H9 (cell line): ENCODE measurements at regions not wholly inside any gene's neighbourhood (a gene's known extent, or its start where the extent isn't known, plus 50 kb on each side); places are given as distances from the start of the nearest gene placed in this dataset.

Experiments used
- DNase-seq: peaks from one replicate; pipeline ENCODE4 v3.0.0-alpha.2; 2017
- H2AFZ ChIP-seq: one replicate; pipeline ENCODE4 v1.6.1; 2013; ENCODE audit warnings: mild to moderate bottlenecking, low read length, control low read depth, moderate library complexity
- H2AK5ac ChIP-seq: 2 replicates; pipeline ENCODE4 v1.6.1; 2013; ENCODE audit warnings: low read length, control low read depth, mixed read lengths; ENCODE audit not compliant: insufficient read length
- H2BK120ac ChIP-seq: one replicate; pipeline ENCODE4 v1.6.1; 2013; ENCODE audit warnings: low read depth, mild to moderate bottlenecking, low read length, control low read depth, inconsistent platforms; ENCODE audit not compliant: poor library complexity, severe bottlenecking
- H2BK12ac ChIP-seq: 2 replicates; pipeline ENCODE4 v1.6.1; 2013; ENCODE audit warnings: low read length, control low read depth, mixed read lengths, low read depth; ENCODE audit not compliant: insufficient read length
- H2BK15ac ChIP-seq: 2 replicates; pipeline ENCODE4 v1.6.1; 2013; ENCODE audit warnings: low read depth, low read length, control low read depth
- H2BK20ac ChIP-seq: one replicate; pipeline ENCODE4 v1.6.1; 2013; ENCODE audit warnings: low read depth, mild to moderate bottlenecking, low read length, control low read depth, inconsistent platforms; ENCODE audit not compliant: poor library complexity, severe bottlenecking
- H2BK5ac ChIP-seq: 2 replicates; pipeline ENCODE4 v1.6.1; 2013; ENCODE audit warnings: low read length, control low read depth, mixed read lengths; ENCODE audit not compliant: insufficient read length
- H3K14ac ChIP-seq: 2 replicates; pipeline ENCODE4 v1.6.1; 2013; ENCODE audit warnings: low read length, control low read depth; ENCODE audit not compliant: insufficient read depth
- H3K18ac ChIP-seq: 2 replicates; pipeline ENCODE4 v1.6.1; 2013; ENCODE audit warnings: low read depth, mild to moderate bottlenecking, mixed read lengths, low read length, control low read depth; ENCODE audit not compliant: insufficient read length
- H3K23ac ChIP-seq: 2 replicates; pipeline ENCODE4 v1.6.1; 2013; ENCODE audit warnings: low read length, control low read depth, mixed read lengths, low read depth; ENCODE audit not compliant: insufficient read length
- H3K23me2 ChIP-seq: 2 replicates; pipeline ENCODE4 v1.6.1; 2013; ENCODE audit warnings: low read depth, mild to moderate bottlenecking, mixed read lengths, low read length, control low read depth; ENCODE audit not compliant: insufficient read length, poor library complexity, severe bottlenecking
- H3K27ac ChIP-seq: 2 replicates; pipeline ENCODE4 v1.5.1; 2013; ENCODE audit warnings: low read length, control low read depth, mixed read lengths, low read depth; ENCODE audit not compliant: insufficient read length
- H3K27me3 ChIP-seq: 2 replicates; pipeline ENCODE4 v1.6.1; 2013; ENCODE audit warnings: low read length, control low read depth, inconsistent platforms; ENCODE audit not compliant: insufficient read depth
- H3K4ac ChIP-seq: 2 replicates; pipeline ENCODE4 v1.6.1; 2013; ENCODE audit warnings: low read depth, mild to moderate bottlenecking, control low read depth, inconsistent platforms, low read length, moderate library complexity
- H3K4me1 ChIP-seq: 2 replicates; pipeline ENCODE4 v1.6.1; 2013; ENCODE audit warnings: low read length, control low read depth, inconsistent platforms; ENCODE audit not compliant: insufficient read depth
- H3K4me2 ChIP-seq: 2 replicates; pipeline ENCODE4 v1.6.1; 2013; ENCODE audit warnings: low read length, control low read depth, mixed read lengths; ENCODE audit not compliant: insufficient read length, insufficient read depth
- H3K56ac ChIP-seq: 2 replicates; pipeline ENCODE4 v1.6.1; 2013; ENCODE audit warnings: low read depth, mild to moderate bottlenecking, mixed read lengths, low read length, control low read depth; ENCODE audit not compliant: insufficient read length
- H3K79me1 ChIP-seq: 2 replicates; pipeline ENCODE4 v1.6.1; 2013; ENCODE audit warnings: low read depth, mild to moderate bottlenecking, moderate library complexity, low read length, control low read depth, inconsistent platforms; ENCODE audit not compliant: insufficient read depth, poor library complexity, severe bottlenecking
- H3K79me2 ChIP-seq: 2 replicates; pipeline ENCODE4 v1.6.1; 2013; ENCODE audit warnings: low read length, control low read depth, inconsistent platforms; ENCODE audit not compliant: insufficient read depth
- H3K9ac ChIP-seq: 2 replicates; pipeline ENCODE4 v1.6.1; 2013; ENCODE audit warnings: low read length, control low read depth, mixed read lengths; ENCODE audit not compliant: insufficient read length; ENCODE audit errors: extremely low read depth
- H3K9me3 ChIP-seq: one replicate; pipeline ENCODE4 v1.6.1; 2013; ENCODE audit warnings: low read depth, low read length, inconsistent platforms; ENCODE audit not compliant: control insufficient read depth
- H3T11ph ChIP-seq: one replicate; pipeline ENCODE4 v1.6.1; 2013; ENCODE audit warnings: mild to moderate bottlenecking, low read length, control low read depth, inconsistent platforms
- H4K20me1 ChIP-seq: one replicate; pipeline ENCODE4 v1.6.1; 2013; ENCODE audit not compliant: control insufficient read depth, insufficient read length, insufficient read depth
- H4K5ac ChIP-seq: 2 replicates; pipeline ENCODE4 v1.6.1; 2013; ENCODE audit warnings: low read depth, mild to moderate bottlenecking, mixed read lengths, low read length, control low read depth; ENCODE audit not compliant: insufficient read length
- H4K8ac ChIP-seq: replicated peaks from 2 replicates; pipeline ENCODE4 v1.6.1; 2013; ENCODE audit warnings: low read length, control low read depth, mixed read lengths, low read depth; ENCODE audit not compliant: insufficient read length
- H4K91ac ChIP-seq: 2 replicates; pipeline ENCODE4 v1.6.1; 2013; ENCODE audit warnings: low read depth, mild to moderate bottlenecking, moderate library complexity, mixed read lengths, low read length, control low read depth; ENCODE audit not compliant: insufficient read length
- H3K27ac Mint-ChIP-seq, 3 experiments: 2 replicates in 2 of 3; 3 replicates in 1 of 3; pipeline ENCODE4 v1.8.0; 2020 to 2021; ENCODE audit warnings: mixed read lengths in 3 of 3, mild to moderate bottlenecking in 1 of 3, moderate library complexity in 1 of 3
- H3K27me3 Mint-ChIP-seq: 2 replicates; pipeline ENCODE4 v1.8.0; 2021; ENCODE audit warnings: low read depth, mild to moderate bottlenecking, moderate library complexity, mixed read lengths
- H3K36me3 Mint-ChIP-seq, 3 experiments: 2 replicates in 2 of 3; 3 replicates in 1 of 3; pipeline ENCODE4 v1.8.0; 2020 to 2021; ENCODE audit warnings: low read depth in 3 of 3, mixed read lengths in 3 of 3; ENCODE audit not compliant: insufficient read depth in 1 of 3
- H3K4me1 Mint-ChIP-seq, 2 experiments: 2 replicates each; pipeline ENCODE4 v1.8.0; 2020; ENCODE audit warnings: mixed read lengths in 2 of 2
- H3K4me3 Mint-ChIP-seq, 2 experiments: 2 replicates in 1 of 2; 3 replicates in 1 of 2; pipeline ENCODE4 v1.8.0; 2020 to 2021; ENCODE audit warnings: mild to moderate bottlenecking in 2 of 2, mixed read lengths in 2 of 2, moderate library complexity in 1 of 2
- H3K9me3 Mint-ChIP-seq, 2 experiments: 2 replicates in 1 of 2; 3 replicates in 1 of 2; pipeline ENCODE4 v1.8.0; 2020; ENCODE audit warnings: mild to moderate bottlenecking in 2 of 2, mixed read lengths in 2 of 2, moderate library complexity in 1 of 2
- WGBS: extraction: QIAGEN DNeasy Blood & Tissue Kit; methylation state at CpG from one replicate; pipeline ENCODE4 v1.1.7; 2013; ENCODE audit warnings: missing lambda C conversion rate, low lambda C conversion rate, mixed read lengths; ENCODE audit not compliant: insufficient read length; ENCODE audit errors: extremely low coverage; 5-methylcytosine and 5-hydroxymethylcytosine counted together
- TF ChIP-seq, protein P1 (sequence below): fragments of 200-600 bp; sonication (generic); conservative IDR thresholded peaks from 3 replicates; pipeline ENCODE4 v1.8.0; 2021; ENCODE audit warnings: antibody characterized with exemption, mild to moderate bottlenecking

DNA sequence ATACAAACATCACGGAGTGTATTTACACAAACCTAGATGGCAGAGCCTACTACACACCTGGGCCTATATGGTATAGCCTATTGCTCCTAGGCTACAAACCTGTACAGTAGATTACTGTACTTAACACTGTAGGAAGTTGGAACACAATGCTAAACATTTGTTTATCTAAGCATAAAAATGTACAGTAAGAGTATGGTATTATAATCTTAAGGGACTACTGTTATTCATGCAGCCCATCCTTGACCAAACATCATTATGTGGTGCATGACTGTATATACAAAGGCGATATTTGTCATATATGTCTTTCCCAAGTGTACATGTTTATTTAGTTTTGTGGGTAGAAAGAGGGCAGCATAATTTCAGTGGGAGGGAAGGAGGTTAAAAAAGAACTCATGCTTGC lies 177.7 kb upstream of the FSTL5 start:
- H3K14ac ChIP-seq: no peak overlapping the region
- no peak overlapping the region for H4K8ac ChIP-seq
- WGBS: no CpG with 5 or more reads among the region's 2 CpGs
- H2BK5ac ChIP-seq: no peak overlapping the region
- no peak overlapping the region for H3K18ac ChIP-seq
- H3K4ac ChIP-seq: no peak overlapping the region
- H2AFZ ChIP-seq: no peak overlapping the region
- DNase-seq: no peak
- H4K91ac ChIP-seq: no peak overlapping the region
- H3K4me2 ChIP-seq: no peak overlapping the region
- no peak overlapping the region for H2BK15ac ChIP-seq
- no peak overlapping the region for H2BK12ac ChIP-seq
- no peaks in the 10 kb centered on the region for H3K36me3 Mint-ChIP-seq
- no peaks in the 10 kb centered on the region for H3K9me3 ChIP-seq
- H3K79me2 ChIP-seq: no peaks in the 10 kb centered on the region
- no peak overlapping the region for H3K27ac Mint-ChIP-seq
- no peak overlapping the region for H4K5ac ChIP-seq
- H3T11ph ChIP-seq: no peak overlapping the region
- H2BK20ac ChIP-seq: no peak overlapping the region
- no peaks in the 10 kb centered on the region for H3K9me3 Mint-ChIP-seq
- no peak overlapping the region for H3K4me3 Mint-ChIP-seq
- no peak overlapping the region for H2AK5ac ChIP-seq
- H2BK120ac ChIP-seq: no peak overlapping the region
- H3K56ac ChIP-seq: no peak overlapping the region
- TF ChIP-seq, protein P1, sequence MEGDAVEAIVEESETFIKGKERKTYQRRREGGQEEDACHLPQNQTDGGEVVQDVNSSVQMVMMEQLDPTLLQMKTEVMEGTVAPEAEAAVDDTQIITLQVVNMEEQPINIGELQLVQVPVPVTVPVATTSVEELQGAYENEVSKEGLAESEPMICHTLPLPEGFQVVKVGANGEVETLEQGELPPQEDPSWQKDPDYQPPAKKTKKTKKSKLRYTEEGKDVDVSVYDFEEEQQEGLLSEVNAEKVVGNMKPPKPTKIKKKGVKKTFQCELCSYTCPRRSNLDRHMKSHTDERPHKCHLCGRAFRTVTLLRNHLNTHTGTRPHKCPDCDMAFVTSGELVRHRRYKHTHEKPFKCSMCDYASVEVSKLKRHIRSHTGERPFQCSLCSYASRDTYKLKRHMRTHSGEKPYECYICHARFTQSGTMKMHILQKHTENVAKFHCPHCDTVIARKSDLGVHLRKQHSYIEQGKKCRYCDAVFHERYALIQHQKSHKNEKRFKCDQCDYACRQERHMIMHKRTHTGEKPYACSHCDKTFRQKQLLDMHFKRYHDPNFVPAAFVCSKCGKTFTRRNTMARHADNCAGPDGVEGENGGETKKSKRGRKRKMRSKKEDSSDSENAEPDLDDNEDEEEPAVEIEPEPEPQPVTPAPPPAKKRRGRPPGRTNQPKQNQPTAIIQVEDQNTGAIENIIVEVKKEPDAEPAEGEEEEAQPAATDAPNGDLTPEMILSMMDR: no peak
- H3K27ac ChIP-seq: no peak overlapping the region
- no peaks in the 10 kb centered on the region for H4K20me1 ChIP-seq
- no peak overlapping the region for H3K23ac ChIP-seq
- H3K4me1 Mint-ChIP-seq: peaks cover 2 to 4% of the 10 kb centered on the region in 2 experiments; a peak in 1 of 4 replicates
- no peaks in the 10 kb centered on the region for H3K23me2 ChIP-seq
- no peak overlapping the region for H3K9ac ChIP-seq
- no peaks in the 10 kb centered on the region for H3K27me3 Mint-ChIP-seq
- no peaks in the 10 kb centered on the region for H3K27me3 ChIP-seq
- H3K4me1 ChIP-seq: no peaks in the 10 kb centered on the region
- no peaks in the 10 kb centered on the region for H3K79me1 ChIP-seq
